Keratinocyte (primary cell): ENCODE measurements at regions not wholly inside any gene's neighbourhood (a gene's known extent, or its start where the extent isn't known, plus 50 kb on each side); places are given as distances from the start of the nearest gene placed in this dataset.
"Not testable (repeated sequence)": the region's sequence is repeated elsewhere in the genome, so short reads cannot be mapped to it uniquely, and the experiment has no call there.

Experiments
- DNase-seq: peaks from one replicate; pipeline ENCODE4 v3.0.0-alpha.2; 2011; ENCODE audit warnings: low read depth, missing footprints, low spot score
- FAIRE-seq: peaks from 2 replicates; lab custom pipeline; 2011; peaks lifted over from hg19 to GRCh38; lab: Jason Lieb, UNC
- H2AFZ ChIP-seq: 2 replicates; pipeline ENCODE4 v1.6.0; 2012; ENCODE audit warnings: low read length, control low read depth, inconsistent platforms; ENCODE audit not compliant: control insufficient read depth
- H3K27ac ChIP-seq: 2 replicates; pipeline ENCODE4 v1.5.1; 2011; ENCODE audit warnings: low read length; ENCODE audit not compliant: control insufficient read depth, insufficient read depth
- H3K27me3 ChIP-seq: 3 replicates; pipeline ENCODE4 v1.6.0; 2011; ENCODE audit warnings: low read length; ENCODE audit not compliant: control insufficient read depth, insufficient read depth; ENCODE audit errors: extremely low read depth
- H3K36me3 ChIP-seq, 2 experiments: 2 replicates in 1 of 2; 3 replicates in 1 of 2; pipeline ENCODE4 v1.5.1; 2011; ENCODE audit warnings: low read length in 2 of 2, mild to moderate bottlenecking in 1 of 2; ENCODE audit not compliant: control insufficient read depth in 2 of 2, insufficient read depth in 2 of 2; ENCODE audit errors: extremely low read depth in 1 of 2
- H3K4me1 ChIP-seq: 3 replicates; pipeline ENCODE4 v1.5.1; 2011; ENCODE audit warnings: low read length; ENCODE audit not compliant: control insufficient read depth, insufficient read depth; ENCODE audit errors: extremely low read depth
- H3K4me2 ChIP-seq: 3 replicates; pipeline ENCODE4 v1.6.0; 2011; ENCODE audit warnings: low read depth, low read length; ENCODE audit not compliant: control insufficient read depth, insufficient read depth; ENCODE audit errors: extremely low read depth
- H3K4me3 ChIP-seq, 3 experiments: fragments of 200-600 bp in 1 of 3; sonication (generic) in 1 of 3; 2 replicates in 2 of 3; 3 replicates in 1 of 3; pipeline ENCODE4 v1.5.1; 2011 to 2016; ENCODE audit warnings: low read length in 3 of 3, mild to moderate bottlenecking in 3 of 3, control low read depth in 2 of 3, inconsistent platforms in 1 of 3, low read depth in 1 of 3, mixed read lengths in 1 of 3, mixed run types in 1 of 3, moderate library complexity in 1 of 3; ENCODE audit not compliant: control insufficient read depth in 2 of 3, insufficient read depth in 2 of 3; ENCODE audit errors: extremely low read depth in 1 of 3
- H3K79me2 ChIP-seq: 2 replicates; pipeline ENCODE4 v1.6.0; 2012; ENCODE audit warnings: low read length; ENCODE audit not compliant: control insufficient read depth, insufficient read depth
- H3K9ac ChIP-seq: 3 replicates; pipeline ENCODE4 v1.6.0; 2011; ENCODE audit warnings: low read length; ENCODE audit not compliant: control insufficient read depth, insufficient read depth; ENCODE audit errors: extremely low read depth
- H3K9me1 ChIP-seq: 3 replicates; pipeline ENCODE4 v1.6.0; 2011; ENCODE audit warnings: low read length; ENCODE audit not compliant: control insufficient read depth, insufficient read depth; ENCODE audit errors: extremely low read depth
- H3K9me3 ChIP-seq: 2 replicates; pipeline ENCODE4 v1.5.1; 2012; ENCODE audit warnings: low read depth, low read length; ENCODE audit not compliant: control insufficient read depth
- H4K20me1 ChIP-seq: 3 replicates; pipeline ENCODE4 v1.6.0; 2011; ENCODE audit warnings: low read length; ENCODE audit not compliant: control insufficient read depth, insufficient read depth; ENCODE audit errors: extremely low read depth
- EZH2 ChIP-seq: IDR thresholded peaks from one replicate; pipeline ENCODE4 v1.6.1; 2012; ENCODE audit warnings: inconsistent platforms, mild to moderate bottlenecking, low read length, moderate library complexity
- dilution Hi-C: fragments of 300-500 bp; cut with MboI; formaldehyde crosslinking; loops from one replicate; pipeline ENCODE4 v1.7.0; 2020; ENCODE audit warnings: low sequenced_read_pairs; ENCODE audit not compliant: extremely low pct_ligation_motif_present
- TF ChIP-seq, protein P1 (sequence below), 3 experiments: IDR thresholded peaks in 1 of 3; conservative IDR thresholded peaks in 1 of 3; optimal IDR thresholded peaks in 1 of 3; 2 replicates in 2 of 3; 3 replicates in 1 of 3; pipeline versions ENCODE3 to v1.5.1; 2011; ENCODE audit warnings: low read length in 3 of 3, mild to moderate bottlenecking in 3 of 3, moderate library complexity in 2 of 3, control low read depth in 1 of 3, inconsistent platforms in 1 of 3; ENCODE audit not compliant: insufficient read depth in 2 of 3; ENCODE audit errors: extremely low read depth in 1 of 3

DNA sequence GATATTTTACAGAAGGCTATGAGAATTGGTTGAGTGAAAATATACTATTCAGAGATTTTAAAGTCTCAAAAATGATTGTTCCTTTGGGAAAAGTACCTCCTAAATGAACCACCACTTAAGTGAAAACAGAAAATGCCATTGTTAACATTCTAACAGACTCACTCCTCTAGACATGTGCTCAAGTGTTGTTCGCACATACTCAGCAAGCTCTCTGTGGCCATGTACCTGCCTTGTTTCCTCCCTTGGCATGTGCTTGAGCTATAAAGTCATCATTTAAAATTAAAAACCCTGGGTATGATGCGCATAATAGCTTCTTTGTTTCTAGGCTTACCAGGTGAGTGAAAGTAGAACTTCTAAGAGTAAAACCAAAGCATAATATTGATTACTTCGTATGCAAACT lies 343.2 kb upstream of the VRK2 start:
- FAIRE-seq (no peak), DNase-seq (no peak)
- H2AFZ ChIP-seq = no peak overlapping the region
- H3K36me3 ChIP-seq = no peaks in the 10 kb centered on the region
- TF ChIP-seq EZH2 = no peak
- TF ChIP-seq, protein P1, sequence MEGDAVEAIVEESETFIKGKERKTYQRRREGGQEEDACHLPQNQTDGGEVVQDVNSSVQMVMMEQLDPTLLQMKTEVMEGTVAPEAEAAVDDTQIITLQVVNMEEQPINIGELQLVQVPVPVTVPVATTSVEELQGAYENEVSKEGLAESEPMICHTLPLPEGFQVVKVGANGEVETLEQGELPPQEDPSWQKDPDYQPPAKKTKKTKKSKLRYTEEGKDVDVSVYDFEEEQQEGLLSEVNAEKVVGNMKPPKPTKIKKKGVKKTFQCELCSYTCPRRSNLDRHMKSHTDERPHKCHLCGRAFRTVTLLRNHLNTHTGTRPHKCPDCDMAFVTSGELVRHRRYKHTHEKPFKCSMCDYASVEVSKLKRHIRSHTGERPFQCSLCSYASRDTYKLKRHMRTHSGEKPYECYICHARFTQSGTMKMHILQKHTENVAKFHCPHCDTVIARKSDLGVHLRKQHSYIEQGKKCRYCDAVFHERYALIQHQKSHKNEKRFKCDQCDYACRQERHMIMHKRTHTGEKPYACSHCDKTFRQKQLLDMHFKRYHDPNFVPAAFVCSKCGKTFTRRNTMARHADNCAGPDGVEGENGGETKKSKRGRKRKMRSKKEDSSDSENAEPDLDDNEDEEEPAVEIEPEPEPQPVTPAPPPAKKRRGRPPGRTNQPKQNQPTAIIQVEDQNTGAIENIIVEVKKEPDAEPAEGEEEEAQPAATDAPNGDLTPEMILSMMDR (optimal IDR thresholded peaks at IDR 0.05 in 1 of 3, IDR thresholded peaks at IDR 0.05 in 1 of 3, conservative IDR thresholded peaks at IDR 0.05 in 1 of 3; ENCODE audit: extremely low read depth in 1 of 3, insufficient read depth in 2 of 3, low read length in 3 of 3) = no peak
- no peak overlapping the region for H3K27ac ChIP-seq
- no peaks in the 10 kb centered on the region for H3K79me2 ChIP-seq
- H3K27me3 ChIP-seq = no peaks in the 10 kb centered on the region
- no peaks in the 10 kb centered on the region for H3K9me1 ChIP-seq
- H3K4me2 ChIP-seq = no peak overlapping the region
- no peaks in the 10 kb centered on the region for H4K20me1 ChIP-seq
- no peaks in the 10 kb centered on the region for H3K9me3 ChIP-seq
- no peaks in the 10 kb centered on the region for H3K4me1 ChIP-seq
- no peak overlapping the region for H3K4me3 ChIP-seq
- dilution Hi-C loops = no loop called here
- H3K9ac ChIP-seq = no peak overlapping the region

DNA sequence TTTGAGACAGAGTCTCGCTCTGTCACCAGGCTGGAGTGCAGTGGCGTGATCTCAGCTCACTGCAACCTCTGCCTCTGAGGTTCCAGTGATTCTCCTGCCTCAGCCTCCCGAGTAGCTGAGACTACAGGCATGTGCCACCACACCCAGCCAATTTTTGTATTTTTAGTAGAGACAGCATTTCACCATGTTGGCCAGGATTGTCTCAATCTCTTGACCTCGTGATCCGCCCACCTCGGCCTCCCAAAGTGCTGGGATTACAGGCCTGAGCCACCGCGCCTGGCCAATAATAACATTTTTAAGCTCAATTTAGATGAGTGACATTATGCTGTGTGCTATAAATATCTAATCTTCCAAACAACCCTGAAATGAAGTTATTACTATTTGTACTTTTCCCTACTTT lies 338.8 kb upstream of the VRK2 start:
- H4K20me1 ChIP-seq, H3K9me1 ChIP-seq, dilution Hi-C loops, H3K9ac ChIP-seq, H3K4me2 ChIP-seq, DNase-seq, FAIRE-seq, H3K27me3 ChIP-seq, H3K4me1 ChIP-seq, H3K27ac ChIP-seq, H3K79me2 ChIP-seq, H3K36me3 ChIP-seq, H3K9me3 ChIP-seq, H3K4me3 ChIP-seq, H2AFZ ChIP-seq: not testable (repeated sequence)

DNA sequence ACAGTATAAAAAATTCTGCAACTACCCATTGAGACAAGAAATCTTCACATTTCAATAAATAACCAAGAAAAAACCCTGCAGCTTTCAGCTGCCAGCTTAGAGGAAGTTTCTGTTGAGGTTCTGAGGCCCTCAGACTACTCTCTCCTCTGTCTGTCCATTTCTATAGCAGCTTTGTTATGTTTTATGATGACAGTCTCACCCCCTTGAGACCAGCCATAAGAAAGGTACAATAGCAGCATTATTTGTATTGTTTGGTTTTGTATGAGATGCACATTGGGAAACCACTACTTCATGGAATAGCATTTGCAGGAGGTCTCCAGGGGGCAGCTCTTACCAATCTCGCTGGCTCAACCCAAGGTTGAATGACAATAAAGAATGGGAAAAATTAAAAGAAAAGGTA lies 334.6 kb upstream of the VRK2 start:
- H3K27ac ChIP-seq = no peak overlapping the region
- dilution Hi-C loops = no loop called here

More for the DNA sequence above, 334.6 kb upstream of the VRK2 start:
- H3K79me2 ChIP-seq = no peaks in the 10 kb centered on the region
- H3K9me1 ChIP-seq = no peaks in the 10 kb centered on the region
- H3K9me3 ChIP-seq = no peaks in the 10 kb centered on the region
- H3K4me3 ChIP-seq = no peak overlapping the region
- no peaks in the 10 kb centered on the region for H3K36me3 ChIP-seq
- DNase-seq (no peak), FAIRE-seq (no peak)
- H4K20me1 ChIP-seq = no peaks in the 10 kb centered on the region
- H3K27me3 ChIP-seq = no peaks in the 10 kb centered on the region
- H3K4me2 ChIP-seq = no peak overlapping the region
- no peak for TF ChIP-seq EZH2
- TF ChIP-seq, protein P1 (optimal IDR thresholded peaks at IDR 0.05 in 1 of 3, IDR thresholded peaks at IDR 0.05 in 1 of 3, conservative IDR thresholded peaks at IDR 0.05 in 1 of 3; ENCODE audit: extremely low read depth in 1 of 3, insufficient read depth in 2 of 3, low read length in 3 of 3) = no peak
- no peaks in the 10 kb centered on the region for H3K4me1 ChIP-seq
- H2AFZ ChIP-seq = no peak overlapping the region
- no peak overlapping the region for H3K9ac ChIP-seq
